ENCODE measurements at regions not wholly inside any gene's neighbourhood (a gene's known extent, or its start where the extent isn't known, plus 50 kb on each side); places are given as distances from the start of the nearest gene placed in this dataset.

- 93% methylated on average over 15 of the region's 15 CpGs for WGBS (ENCODE audit: insufficient coverage)
- H3K9me3 Mint-ChIP-seq: peaks cover 0 to 6% (median 0%) of the 10 kb centered on the region in 7 donors
- Histone ChIP-seq H3K4me2 (replicated peaks; ENCODE audit: extremely low read depth, low read length, poor library complexity, severe bottlenecking) (no peak overlapping the region), H3K27me3 (ENCODE audit: control insufficient read depth in 2 of 2, insufficient read depth in 2 of 2, low read length in 2 of 2) (no peaks in the 10 kb centered on the region), H3K36me3 (replicated peaks in 1 of 2; ENCODE audit: control insufficient read depth in 1 of 2, insufficient read depth in 2 of 2, low read length in 2 of 2) (no peaks in the 10 kb centered on the region), H3K4me3 (replicated peaks in 1 of 3; ENCODE audit: low read depth in 2 of 3, low read length in 3 of 3) (no peak overlapping the region), H3K4me1 (ENCODE audit: control insufficient read depth in 1 of 2, insufficient read depth in 2 of 2, low read length in 2 of 2) (no peaks in the 10 kb centered on the region), H2AFZ (ENCODE audit: insufficient read depth, low read depth, low read length, poor library complexity, severe bottlenecking) (no peak overlapping the region), H3K9ac (ENCODE audit: insufficient read depth, low read length, poor library complexity, severe bottlenecking) (no peak overlapping the region), H3K9me3 (replicated peaks in 1 of 2; ENCODE audit: control insufficient read depth in 1 of 2, insufficient read depth in 1 of 2, low read length in 2 of 2) (peaks cover 0 to 5% of the 10 kb centered on the region in 2 donors), H3K79me2 (ENCODE audit: insufficient read depth, low read length) (no peaks in the 10 kb centered on the region), H3K27ac (ENCODE audit: low read depth in 1 of 2, low read length in 2 of 2) (no peak overlapping the region), H4K20me1 (ENCODE audit: insufficient read depth, low read length) (no peaks in the 10 kb centered on the region)
- intact Hi-C loops (cut with micrococcal nuclease): no loop called here
- no peak for DNase-seq
- no peaks in the 10 kb centered on the region for H3K36me3 Mint-ChIP-seq
- H3K27me3 Mint-ChIP-seq (ENCODE audit: low read depth in 3 of 3): peaks cover 0 to 1% (median 0%) of the 10 kb centered on the region in 3 donors
- no peak for TF ChIP-seq CTCF (IDR thresholded peaks at IDR 0.05)
- no peaks in the 10 kb centered on the region for H3K4me1 Mint-ChIP-seq
- H3K4me3 Mint-ChIP-seq: no peak overlapping the region
- H3K27ac Mint-ChIP-seq: no peak overlapping the region
Observed at GRCh38 chr4:30264465-30264864, 455.7 kb upstream of the PCDH7 start.

- Histone ChIP-seq H3K79me2 (ENCODE audit: insufficient read depth, low read length) (no peaks in the 10 kb centered on the region), H3K9me3 (replicated peaks in 1 of 2; ENCODE audit: control insufficient read depth in 1 of 2, insufficient read depth in 1 of 2, low read length in 2 of 2) (peaks cover 0 to 5% of the 10 kb centered on the region in 2 donors), H3K9ac (ENCODE audit: insufficient read depth, low read length, poor library complexity, severe bottlenecking) (no peak overlapping the region), H3K27me3 (ENCODE audit: control insufficient read depth in 2 of 2, insufficient read depth in 2 of 2, low read length in 2 of 2) (no peaks in the 10 kb centered on the region), H3K36me3 (replicated peaks in 1 of 2; ENCODE audit: control insufficient read depth in 1 of 2, insufficient read depth in 2 of 2, low read length in 2 of 2) (no peaks in the 10 kb centered on the region), H3K4me2 (replicated peaks; ENCODE audit: extremely low read depth, low read length, poor library complexity, severe bottlenecking) (no peak overlapping the region), H3K4me3 (replicated peaks in 1 of 3; ENCODE audit: low read depth in 2 of 3, low read length in 3 of 3) (no peak overlapping the region), H2AFZ (ENCODE audit: insufficient read depth, low read depth, low read length, poor library complexity, severe bottlenecking) (no peak overlapping the region), H4K20me1 (ENCODE audit: insufficient read depth, low read length) (no peaks in the 10 kb centered on the region), H3K4me1 (ENCODE audit: control insufficient read depth in 1 of 2, insufficient read depth in 2 of 2, low read length in 2 of 2) (no peaks in the 10 kb centered on the region), H3K27ac (ENCODE audit: low read depth in 1 of 2, low read length in 2 of 2) (no peak overlapping the region)
- H3K36me3 Mint-ChIP-seq: no peaks in the 10 kb centered on the region
- peaks cover 0 to 1% (median 0%) of the 10 kb centered on the region in 3 donors for H3K27me3 Mint-ChIP-seq (ENCODE audit: low read depth in 3 of 3)
- intact Hi-C loops (cut with micrococcal nuclease): no loop called here
- H3K27ac Mint-ChIP-seq: no peak overlapping the region
- no peak for TF ChIP-seq CTCF (IDR thresholded peaks at IDR 0.05)
- peaks cover 0 to 6% (median 0%) of the 10 kb centered on the region in 7 donors for H3K9me3 Mint-ChIP-seq
- no CpG with 5 or more reads among the region's 3 CpGs for WGBS (ENCODE audit: insufficient coverage)
- DNase-seq: no peak
- no peak overlapping the region for H3K4me3 Mint-ChIP-seq
- H3K4me1 Mint-ChIP-seq: no peaks in the 10 kb centered on the region
Observed at GRCh38 chr4:30265716-30266115, 454.5 kb upstream of the PCDH7 start.

Data from CD14-positive monocyte (primary cell).